ENCODE measurements at regions not wholly inside any gene's neighbourhood (a gene's known extent, or its start where the extent isn't known, plus 50 kb on each side); places are given as distances from the start of the nearest gene placed in this dataset.

- no peak for TF ChIP-seq EP300 (IDR thresholded peaks at IDR 0.05; ENCODE audit: low read depth)
- no peak for TF ChIP-seq CTCF (IDR thresholded peaks at IDR 0.05)
- TF ChIP-seq POLR2A (IDR thresholded peaks at IDR 0.05): no peak
Observed at GRCh38 chr19:32252333-32252669, 93.1 kb upstream of the ZNF507 start.

Measured in transverse colon (tissue), 3 donors.